HEK293T (cell line): ENCODE measurements at regions not wholly inside any gene's neighbourhood (a gene's known extent, or its start where the extent isn't known, plus 50 kb on each side); places are given as distances from the start of the nearest gene placed in this dataset.

Source experiments
- ARNT ChIP-seq: fragments of 450-650 bp; IDR thresholded peaks from 2 replicates; pipeline ENCODE4 v1.6.1; 2017; ENCODE audit warnings: mild to moderate bottlenecking
- CTBP1 ChIP-seq: fragments of 450-650 bp; IDR thresholded peaks from 2 replicates; pipeline ENCODE4 v1.6.1; 2016; ENCODE audit warnings: borderline replicate concordance
- ELF4 ChIP-seq: fragments of 450-650 bp; IDR thresholded peaks from 2 replicates; pipeline ENCODE4 v1.6.1; 2017; ENCODE audit warnings: antibody characterized with exemption
- FOXK2 ChIP-seq: fragments of 450-650 bp; IDR thresholded peaks from 2 replicates; pipeline ENCODE4 v1.6.1; 2016; ENCODE audit warnings: mild to moderate bottlenecking
- FOXM1 ChIP-seq: fragments of 450-650 bp; IDR thresholded peaks from 2 replicates; pipeline ENCODE4 v1.6.1; 2017; ENCODE audit warnings: mild to moderate bottlenecking, borderline replicate concordance
- SP1 ChIP-seq: fragments of 450-650 bp; IDR thresholded peaks from 2 replicates; pipeline ENCODE4 v1.6.1; 2017
- SUZ12 ChIP-seq: fragments of 450-650 bp; IDR thresholded peaks from 2 replicates; pipeline ENCODE4 v1.6.1; 2016; ENCODE audit warnings: mild to moderate bottlenecking

- no peak for TF ChIP-seq FOXM1
- TF ChIP-seq SP1, result no peak
- no peak for TF ChIP-seq ELF4
- TF ChIP-seq FOXK2, result no peak
- no peak for TF ChIP-seq ARNT
- no peak for TF ChIP-seq SUZ12
- no peak for TF ChIP-seq CTBP1
Observed at GRCh38 chr5:27144456-27144855, 106.1 kb upstream of the CDH9 start.
